Neural cell (in vitro differentiated cells): ENCODE measurements at regions not wholly inside any gene's neighbourhood (a gene's known extent, or its start where the extent isn't known, plus 50 kb on each side); places are given as distances from the start of the nearest gene placed in this dataset.

Source experiments
- CTCF ChIP-seq: fragments of 450-650 bp; IDR thresholded peaks from 2 replicates; pipeline ENCODE4 v1.5.1; 2014; ENCODE audit warnings: antibody characterized with exemption, mild to moderate bottlenecking, moderate library complexity; ENCODE audit not compliant: poor library complexity, severe bottlenecking
- RAD21 ChIP-seq: fragments of 450-650 bp; conservative IDR thresholded peaks from 2 replicates; pipeline ENCODE4 v1.6.1; 2014; ENCODE audit warnings: antibody characterized with exemption, mild to moderate bottlenecking, moderate library complexity
- SMC3 ChIP-seq: fragments of 450-650 bp; conservative IDR thresholded peaks from 2 replicates; pipeline ENCODE4 v1.6.1; 2014; ENCODE audit warnings: antibody characterized with exemption, mild to moderate bottlenecking, moderate library complexity; ENCODE audit not compliant: poor library complexity

- TF ChIP-seq RAD21 (no peak), CTCF (no peak), SMC3 (no peak)
Measured at GRCh38 chr18:56068701-56069100, 480.7 kb upstream of the TCF4 start.
